Bronchial epithelial cell (primary cell): ENCODE measurements at regions not wholly inside any gene's neighbourhood (a gene's known extent, or its start where the extent isn't known, plus 50 kb on each side); places are given as distances from the start of the nearest gene placed in this dataset.

Experiments used
- DNase-seq: peaks from one replicate; pipeline ENCODE4 v3.0.0-alpha.2; 2010; ENCODE audit warnings: low read depth
- FAIRE-seq: peaks from 2 replicates; lab custom pipeline; 2011; peaks lifted over from hg19 to GRCh38; lab: Jason Lieb, UNC
- H3K27me3 ChIP-seq: 2 replicates; pipeline ENCODE4 v1.5.1; 2011; ENCODE audit warnings: low read length; ENCODE audit not compliant: control insufficient read depth, insufficient read depth
- H3K36me3 ChIP-seq: 2 replicates; pipeline ENCODE4 v1.5.1; 2011; ENCODE audit warnings: low read length; ENCODE audit not compliant: control insufficient read depth, insufficient read depth
- H3K4me3 ChIP-seq: 2 replicates; pipeline ENCODE4 v1.5.1; 2011; ENCODE audit warnings: mild to moderate bottlenecking, low read depth, low read length, control low read depth
- TF ChIP-seq, protein P1 (sequence below): IDR thresholded peaks from 2 replicates; pipeline ENCODE4 v1.5.1; 2011; ENCODE audit warnings: mild to moderate bottlenecking, moderate library complexity, low read length, control low read depth, inconsistent platforms; ENCODE audit not compliant: insufficient read depth, severe bottlenecking

DNA sequence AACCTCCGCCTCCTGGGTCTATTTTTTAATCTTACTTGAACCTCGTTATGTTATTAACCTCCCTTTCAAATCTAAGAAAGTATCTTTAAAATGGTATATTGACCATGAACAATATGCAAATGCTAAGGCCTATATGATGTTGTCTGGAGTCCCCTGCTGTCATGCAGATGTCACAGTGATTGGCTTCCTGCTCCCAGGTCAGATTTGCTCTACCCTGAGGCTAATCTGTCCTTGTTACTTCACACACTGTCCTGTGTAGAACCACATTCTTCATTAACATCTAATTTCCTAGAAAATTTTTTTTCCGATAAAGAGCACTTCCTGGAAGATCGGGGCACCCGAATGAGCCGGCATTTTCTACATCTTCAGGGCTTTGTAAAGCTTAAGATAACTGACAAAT lies 306.6 kb downstream of the MRPL39 start:
- H3K36me3 ChIP-seq, result no peaks in the 10 kb centered on the region
- H3K4me3 ChIP-seq, result no peak overlapping the region
- no peak for DNase-seq
- no peaks in the 10 kb centered on the region for H3K27me3 ChIP-seq
- TF ChIP-seq, protein P1, sequence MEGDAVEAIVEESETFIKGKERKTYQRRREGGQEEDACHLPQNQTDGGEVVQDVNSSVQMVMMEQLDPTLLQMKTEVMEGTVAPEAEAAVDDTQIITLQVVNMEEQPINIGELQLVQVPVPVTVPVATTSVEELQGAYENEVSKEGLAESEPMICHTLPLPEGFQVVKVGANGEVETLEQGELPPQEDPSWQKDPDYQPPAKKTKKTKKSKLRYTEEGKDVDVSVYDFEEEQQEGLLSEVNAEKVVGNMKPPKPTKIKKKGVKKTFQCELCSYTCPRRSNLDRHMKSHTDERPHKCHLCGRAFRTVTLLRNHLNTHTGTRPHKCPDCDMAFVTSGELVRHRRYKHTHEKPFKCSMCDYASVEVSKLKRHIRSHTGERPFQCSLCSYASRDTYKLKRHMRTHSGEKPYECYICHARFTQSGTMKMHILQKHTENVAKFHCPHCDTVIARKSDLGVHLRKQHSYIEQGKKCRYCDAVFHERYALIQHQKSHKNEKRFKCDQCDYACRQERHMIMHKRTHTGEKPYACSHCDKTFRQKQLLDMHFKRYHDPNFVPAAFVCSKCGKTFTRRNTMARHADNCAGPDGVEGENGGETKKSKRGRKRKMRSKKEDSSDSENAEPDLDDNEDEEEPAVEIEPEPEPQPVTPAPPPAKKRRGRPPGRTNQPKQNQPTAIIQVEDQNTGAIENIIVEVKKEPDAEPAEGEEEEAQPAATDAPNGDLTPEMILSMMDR, result no peak
- FAIRE-seq, result no peak

DNA sequence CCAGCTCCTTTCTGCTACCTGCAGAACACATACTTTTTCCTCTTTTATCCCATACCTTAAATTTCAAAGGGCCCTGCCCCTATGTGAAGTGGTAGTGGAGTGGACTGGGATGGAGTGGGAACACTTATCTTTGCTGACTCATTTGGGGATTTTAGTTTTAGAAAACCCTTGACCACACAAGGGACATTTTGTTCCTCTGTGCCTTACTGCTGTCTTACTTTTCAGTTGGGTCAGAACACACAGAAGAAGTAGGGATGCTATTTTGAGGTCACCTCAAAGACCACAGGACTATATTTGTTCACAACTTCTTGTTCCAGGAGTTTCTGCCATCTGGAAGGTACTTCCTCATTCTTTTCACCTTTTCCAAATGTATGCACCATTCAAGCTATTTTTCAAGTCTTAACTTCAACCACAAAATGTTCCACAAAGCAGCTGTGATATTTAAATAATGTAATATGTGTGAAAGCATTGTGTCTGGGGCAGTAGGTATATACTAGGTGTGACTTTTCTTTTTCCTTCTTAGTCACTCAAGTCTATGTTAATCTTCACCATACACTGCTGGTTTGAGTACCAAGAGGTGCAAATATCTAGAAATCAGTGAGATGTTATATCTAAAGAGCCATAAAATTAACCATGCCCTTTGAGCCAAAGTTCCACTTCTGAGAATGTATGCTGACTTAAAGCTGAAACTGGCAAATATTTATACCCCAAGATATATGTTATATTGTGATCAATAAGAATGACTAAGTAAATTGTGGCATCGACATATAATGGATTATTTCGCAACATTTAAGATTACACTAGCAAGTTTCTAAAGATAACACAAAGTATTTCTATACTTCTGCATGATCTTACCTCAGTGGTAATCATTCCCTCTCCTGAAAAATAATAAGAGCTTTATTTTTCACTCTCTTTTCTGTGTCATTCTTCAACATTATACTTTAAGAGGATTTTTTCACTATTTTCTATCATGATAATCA lies 308.5 kb downstream of the MRPL39 start:
- DNase-seq, result no peak
- TF ChIP-seq, protein P1, result no peak
- Histone ChIP-seq H3K27me3 (no peaks in the 10 kb centered on the region), H3K36me3 (no peaks in the 10 kb centered on the region), H3K4me3 (no peak overlapping the region)
- FAIRE-seq, result no peak

DNA sequence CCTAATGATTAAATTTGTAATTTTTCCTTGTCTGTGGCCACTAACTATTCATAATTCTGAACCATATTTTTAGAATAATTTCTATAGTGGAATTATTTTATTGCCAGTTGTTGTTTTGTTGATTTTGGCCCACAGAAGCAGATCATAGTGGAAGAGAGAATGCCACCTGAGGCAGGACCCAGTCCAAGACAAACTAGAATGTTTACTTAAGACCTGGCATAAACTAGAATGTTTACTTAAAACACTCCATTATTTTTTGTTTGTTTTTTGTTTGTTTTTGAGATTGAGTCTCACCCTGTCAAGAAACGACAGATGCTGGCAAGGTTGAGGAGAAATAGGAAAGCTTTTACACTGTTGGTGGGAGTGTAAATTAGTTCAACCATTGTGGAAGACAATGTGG lies 310.2 kb downstream of the MRPL39 start:
- Histone ChIP-seq H3K27me3 (no peaks in the 10 kb centered on the region), H3K4me3 (no peak overlapping the region), H3K36me3 (no peaks in the 10 kb centered on the region)
- TF ChIP-seq, protein P1, result no peak
- FAIRE-seq (no peak), DNase-seq (no peak)

DNA sequence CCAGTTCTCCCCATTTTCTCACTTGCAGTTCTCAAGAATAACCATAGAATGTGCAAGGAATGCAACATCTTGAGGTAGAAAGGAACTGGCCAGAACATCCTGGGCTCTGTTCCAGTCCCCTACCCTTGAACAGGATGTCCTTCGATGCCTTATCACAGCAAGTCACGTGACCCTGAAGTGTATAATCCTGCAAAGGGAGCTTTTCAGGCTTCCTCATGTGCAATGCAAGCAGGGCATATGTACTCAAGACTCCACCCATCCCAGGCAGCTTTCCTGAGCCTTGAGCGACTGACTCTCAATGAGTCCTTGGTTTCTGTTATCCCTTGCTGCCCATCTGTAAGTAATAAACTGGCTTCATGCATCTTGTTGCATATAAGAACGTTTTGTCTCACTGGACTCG lies 311.0 kb downstream of the MRPL39 start:
- TF ChIP-seq, protein P1, result no peak
- no peak overlapping the region for H3K4me3 ChIP-seq
- no peak for DNase-seq
- no peaks in the 10 kb centered on the region for H3K27me3 ChIP-seq
- FAIRE-seq, result no peak
- no peaks in the 10 kb centered on the region for H3K36me3 ChIP-seq

DNA sequence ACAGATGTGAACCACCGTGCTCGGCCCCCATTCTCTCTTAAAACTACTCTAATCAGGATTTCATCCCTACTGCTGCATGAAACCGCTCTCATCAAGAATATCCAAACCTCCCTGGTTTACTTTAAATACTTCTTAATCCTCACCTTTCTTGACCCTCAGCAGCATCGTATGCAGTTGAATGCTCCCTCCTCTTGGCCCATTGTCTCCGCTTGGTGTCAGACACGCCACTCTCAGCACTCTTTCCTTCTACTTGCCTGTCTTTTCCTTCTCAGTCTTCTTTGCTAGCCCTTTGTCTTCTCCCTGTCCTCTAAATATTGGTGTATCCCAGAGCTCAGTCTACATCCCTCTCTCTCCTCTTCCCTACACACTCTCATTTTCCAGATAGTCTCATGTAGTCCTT lies 314.9 kb downstream of the MRPL39 start:
- FAIRE-seq (no peak), DNase-seq (no peak)
- Histone ChIP-seq H3K4me3 (no peak overlapping the region), H3K27me3 (no peaks in the 10 kb centered on the region), H3K36me3 (no peaks in the 10 kb centered on the region)
- TF ChIP-seq, protein P1, result no peak
